Esophagus muscularis mucosa (tissue), 3 donors: ENCODE measurements at regions not wholly inside any gene's neighbourhood (a gene's known extent, or its start where the extent isn't known, plus 50 kb on each side); places are given as distances from the start of the nearest gene placed in this dataset.

ENCODE experiments used
- CTCF ChIP-seq, 3 experiments: fragments of 200-600 bp in 2 of 3; fragments of 450-650 bp in 1 of 3; sonication (generic) in 2 of 3; IDR thresholded peaks; one replicate each; pipeline ENCODE4 v1.5.1; 2017 to 2019; ENCODE audit warnings: antibody characterized with exemption in 3 of 3, mild to moderate bottlenecking in 2 of 3, moderate library complexity in 1 of 3
- POLR2A ChIP-seq: fragments of 450-650 bp; IDR thresholded peaks from one replicate; pipeline ENCODE4 v1.6.1; 2017; ENCODE audit warnings: antibody characterized with exemption, moderate library complexity, mild to moderate bottlenecking, low read depth

GRCh38 chr9:109963079-109963478 lies 183.1 kb downstream of the PALM2AKAP2 start:
- TF ChIP-seq POLR2A (no peak), CTCF (IDR thresholded peaks at IDR 0.05) (no peak)
